Activated CD4-positive, alpha-beta T cell treated with anti-CD3 and anti-CD28 coated beads for 36 hours (primary cell): ENCODE measurements at regions not wholly inside any gene's neighbourhood (a gene's known extent, or its start where the extent isn't known, plus 50 kb on each side); places are given as distances from the start of the nearest gene placed in this dataset.

Experiments
- ATAC-seq: fragments of 200-7000 bp; cut with Tn5 transposase; one replicate; pipeline ENCODE4 v1.10.0; 2021; ENCODE audit warnings: mild to moderate bottlenecking, moderate library complexity
- CTCF ChIA-PET: fragments of 350-600 bp; sonication (Branson Sonifier 250); formaldehyde crosslinking; loops from one replicate; lab custom pipeline; 2021; ENCODE audit warnings: antibody characterized with exemption; lab: Charles Lee
- POLR2A ChIA-PET: fragments of 350-600 bp; sonication (Branson Sonifier 250); formaldehyde crosslinking; loops from one replicate; lab custom pipeline; 2021; ENCODE audit warnings: antibody characterized with exemption, inconsistent platforms; lab: Charles Lee
- DNase-seq: peaks from one replicate; pipeline ENCODE4 v3.0.0-alpha.2; 2020
- H3K27ac Mint-ChIP-seq: one replicate; pipeline ENCODE4 v1.8.0; 2021; ENCODE audit warnings: mixed read lengths
- H3K27me3 Mint-ChIP-seq: one replicate; pipeline ENCODE4 v1.8.0; 2021; ENCODE audit warnings: mixed read lengths
- H3K36me3 Mint-ChIP-seq: one replicate; pipeline ENCODE4 v1.8.0; 2021; ENCODE audit warnings: low read depth, mixed read lengths
- H3K4me1 Mint-ChIP-seq: one replicate; pipeline ENCODE4 v1.8.0; 2021; ENCODE audit warnings: mixed read lengths
- H3K4me3 Mint-ChIP-seq: one replicate; pipeline ENCODE4 v1.8.0; 2021; ENCODE audit warnings: mild to moderate bottlenecking, moderate library complexity, mixed read lengths
- H3K9me3 Mint-ChIP-seq: one replicate; pipeline ENCODE4 v1.8.0; 2021; ENCODE audit warnings: low read depth, mixed read lengths
- intact Hi-C, 2 experiments: fragments of 100-400 bp; cut with DNase I in 1 of 2; cut with micrococcal nuclease in 1 of 2; formaldehyde crosslinking; loops; one replicate each; pipeline versions ENCODE4 v1.14.2 to v1.15.1; 2022 to 2024; cut with DNase I, micrococcal nuclease

GRCh38 chr2:129882476-129882875, 97.0 kb upstream of the RAB6C start:
- Mint-ChIP-seq H3K4me1 (peaks cover 2% of the 10 kb centered on the region), H3K4me3 (no peak overlapping the region), H3K27me3 (no peaks in the 10 kb centered on the region), H3K9me3 (no peaks in the 10 kb centered on the region), H3K27ac (no peak overlapping the region), H3K36me3 (no peaks in the 10 kb centered on the region)
- intact Hi-C loops, result no loop called here
- ChIA-PET CTCF (interaction anchor here (1.1 kb wide), 1 partner anchor 32 kb away, joined by 3 read pairs; no protein-coding TSS in a partner anchor), POLR2A (no interaction called here)
- ATAC-seq (no peak), DNase-seq (no peak)

- intact Hi-C loops, result no loop called here
- DNase-seq (no peak), ATAC-seq (no peak)
- POLR2A ChIA-PET, result no interaction called here
- Mint-ChIP-seq H3K27me3 (no peaks in the 10 kb centered on the region), H3K27ac (no peak overlapping the region), H3K9me3 (no peaks in the 10 kb centered on the region), H3K4me1 (peaks cover 2% of the 10 kb centered on the region), H3K36me3 (no peaks in the 10 kb centered on the region), H3K4me3 (no peak overlapping the region)
- CTCF ChIA-PET, result interaction anchor here (1.1 kb wide), 1 partner anchor 33 kb away, joined by 3 read pairs; no protein-coding TSS in a partner anchor
Observed at GRCh38 chr2:129883121-129883520, 96.3 kb upstream of the RAB6C start.

GRCh38 chr2:129884221-129884786, 95.2 kb upstream of the RAB6C start:
- H3K4me3 Mint-ChIP-seq, result no peak overlapping the region
- ATAC-seq, result no peak
- H3K4me1 Mint-ChIP-seq, result no peaks in the 10 kb centered on the region
- CTCF ChIA-PET, result no interaction called here
- POLR2A ChIA-PET, result no interaction called here
- intact Hi-C loops, result no loop called here
- no peak overlapping the region for H3K27ac Mint-ChIP-seq
- H3K36me3 Mint-ChIP-seq, result no peaks in the 10 kb centered on the region
- no peaks in the 10 kb centered on the region for H3K9me3 Mint-ChIP-seq
- no peak for DNase-seq
- peaks cover 3% of the 10 kb centered on the region for H3K27me3 Mint-ChIP-seq

- peaks cover 6% of the 10 kb centered on the region for H3K27me3 Mint-ChIP-seq
- no peaks in the 10 kb centered on the region for H3K9me3 Mint-ChIP-seq
- intact Hi-C loops, result no loop called here
- no peak for ATAC-seq
- no peak for DNase-seq
- H3K4me1 Mint-ChIP-seq, result no peaks in the 10 kb centered on the region
- no peak overlapping the region for H3K27ac Mint-ChIP-seq
- H3K36me3 Mint-ChIP-seq, result no peaks in the 10 kb centered on the region
- no peak overlapping the region for H3K4me3 Mint-ChIP-seq
- ChIA-PET CTCF (interaction anchor here (0.9 to 1.1 kb wide), 3 partner anchors 9 to 12 kb away, joined by 3 to 4 read pairs (median 4); no protein-coding TSS in a partner anchor), POLR2A (no interaction called here)
Observed at GRCh38 chr2:129885735-129886134, 93.7 kb upstream of the RAB6C start.

GRCh38 chr2:129887688-129888266, 91.7 kb upstream of the RAB6C start:
- H3K27me3 Mint-ChIP-seq, result peaks cover 7% of the 10 kb centered on the region
- no peak for DNase-seq
- no peak overlapping the region for H3K27ac Mint-ChIP-seq
- ChIA-PET CTCF (no interaction called here), POLR2A (no interaction called here)
- no peak for ATAC-seq
- H3K4me3 Mint-ChIP-seq, result no peak overlapping the region
- intact Hi-C loops, result no loop called here
- no peaks in the 10 kb centered on the region for H3K4me1 Mint-ChIP-seq
- no peaks in the 10 kb centered on the region for H3K9me3 Mint-ChIP-seq
- no peaks in the 10 kb centered on the region for H3K36me3 Mint-ChIP-seq

GRCh38 chr2:129888461-129888860, 91.0 kb upstream of the RAB6C start:
- ChIA-PET POLR2A (no interaction called here), CTCF (no interaction called here)
- DNase-seq (no peak), ATAC-seq (no peak)
- intact Hi-C loops, result no loop called here
- peaks cover 7% of the 10 kb centered on the region for H3K27me3 Mint-ChIP-seq
- no peak overlapping the region for H3K4me3 Mint-ChIP-seq
- H3K36me3 Mint-ChIP-seq, result no peaks in the 10 kb centered on the region
- no peaks in the 10 kb centered on the region for H3K9me3 Mint-ChIP-seq
- no peaks in the 10 kb centered on the region for H3K4me1 Mint-ChIP-seq
- no peak overlapping the region for H3K27ac Mint-ChIP-seq

- ChIA-PET POLR2A (no interaction called here), CTCF (no interaction called here)
- intact Hi-C loops, result no loop called here
- Mint-ChIP-seq H3K36me3 (no peaks in the 10 kb centered on the region), H3K27ac (no peak overlapping the region), H3K9me3 (no peaks in the 10 kb centered on the region), H3K27me3 (peaks cover 7% of the 10 kb centered on the region), H3K4me1 (no peaks in the 10 kb centered on the region), H3K4me3 (no peak overlapping the region)
- no peak for ATAC-seq
- no peak for DNase-seq
Observed at GRCh38 chr2:129888896-129889295, 90.6 kb upstream of the RAB6C start.

- CTCF ChIA-PET, result no interaction called here
- Mint-ChIP-seq H3K27me3 (peaks cover 15% of the 10 kb centered on the region), H3K36me3 (no peaks in the 10 kb centered on the region), H3K4me1 (no peaks in the 10 kb centered on the region), H3K4me3 (no peak overlapping the region), H3K9me3 (no peaks in the 10 kb centered on the region), H3K27ac (no peak overlapping the region)
- intact Hi-C loops, result no loop called here
- POLR2A ChIA-PET, result no interaction called here
- ATAC-seq, result no peak
- DNase-seq, result no peak
Observed at GRCh38 chr2:129891341-129892320, 87.8 kb upstream of the RAB6C start.

GRCh38 chr2:129892360-129892759, 87.1 kb upstream of the RAB6C start:
- DNase-seq (no peak), ATAC-seq (no peak)
- Mint-ChIP-seq H3K36me3 (no peaks in the 10 kb centered on the region), H3K4me3 (no peak overlapping the region), H3K9me3 (no peaks in the 10 kb centered on the region), H3K27me3 (peaks cover 20% of the 10 kb centered on the region), H3K4me1 (no peaks in the 10 kb centered on the region), H3K27ac (no peak overlapping the region)
- intact Hi-C loops, result no loop called here
- CTCF ChIA-PET, result no interaction called here
- POLR2A ChIA-PET, result no interaction called here

GRCh38 chr2:129892773-129893172, 86.7 kb upstream of the RAB6C start:
- Mint-ChIP-seq H3K9me3 (no peaks in the 10 kb centered on the region), H3K36me3 (no peaks in the 10 kb centered on the region), H3K27me3 (peaks cover 20% of the 10 kb centered on the region), H3K4me3 (no peak overlapping the region), H3K27ac (no peak overlapping the region), H3K4me1 (no peaks in the 10 kb centered on the region)
- ATAC-seq (no peak), DNase-seq (no peak)
- intact Hi-C loops, result no loop called here
- POLR2A ChIA-PET, result no interaction called here
- CTCF ChIA-PET, result no interaction called here

GRCh38 chr2:129893244-129893643, 86.2 kb upstream of the RAB6C start:
- intact Hi-C loops, result no loop called here
- ATAC-seq, result no peak
- H3K36me3 Mint-ChIP-seq, result no peaks in the 10 kb centered on the region
- DNase-seq, result no peak
- ChIA-PET CTCF (interaction anchor here (0.5 to 0.7 kb wide), 2 partner anchors 47 to 446 kb away, joined by 3 read pairs; no protein-coding TSS in a partner anchor), POLR2A (no interaction called here)
- no peak overlapping the region for H3K4me3 Mint-ChIP-seq
- peaks cover 21% of the 10 kb centered on the region for H3K27me3 Mint-ChIP-seq
- H3K9me3 Mint-ChIP-seq, result no peaks in the 10 kb centered on the region
- no peaks in the 10 kb centered on the region for H3K4me1 Mint-ChIP-seq
- no peak overlapping the region for H3K27ac Mint-ChIP-seq
